HG03045 (cell line): ENCODE measurements at regions not wholly inside any gene's neighbourhood (a gene's known extent, or its start where the extent isn't known, plus 50 kb on each side); places are given as distances from the start of the nearest gene placed in this dataset.
"Not testable (repeated sequence)": the region's sequence is repeated elsewhere in the genome, so short reads cannot be mapped to it uniquely, and the experiment has no call there.

Experiments used
- ATAC-seq: cut with Tn5 transposase; IDR thresholded peaks from one replicate; pipeline ENCODE4 v1.9.1; 2021; ENCODE audit warnings: mild to moderate bottlenecking, moderate library complexity; ENCODE audit not compliant: unreplicated experiment

- ATAC-seq: no peak
Observed at GRCh38 chr2:114128725-114129124, 238.8 kb downstream of the ACTR3 start.

DNA sequence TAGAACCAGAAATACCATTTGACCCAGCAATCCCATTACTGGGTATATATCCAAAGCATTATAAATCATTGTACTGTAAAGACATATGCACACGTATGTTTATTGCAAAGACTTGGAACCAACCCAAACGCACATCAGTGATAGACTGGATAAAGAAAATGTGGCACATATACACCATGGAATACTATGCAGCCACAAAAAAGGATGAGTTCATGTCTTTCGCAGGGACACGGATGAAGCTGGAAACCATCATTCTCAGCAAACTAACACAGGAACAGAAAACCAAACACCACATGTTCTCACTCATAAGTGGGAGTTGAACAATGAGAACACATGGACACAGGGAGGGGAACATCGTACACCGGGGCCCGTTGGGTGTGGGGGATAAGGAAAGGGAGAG, 242.2 kb downstream of the ACTR3 start:
- not testable (repeated sequence) for ATAC-seq

DNA sequence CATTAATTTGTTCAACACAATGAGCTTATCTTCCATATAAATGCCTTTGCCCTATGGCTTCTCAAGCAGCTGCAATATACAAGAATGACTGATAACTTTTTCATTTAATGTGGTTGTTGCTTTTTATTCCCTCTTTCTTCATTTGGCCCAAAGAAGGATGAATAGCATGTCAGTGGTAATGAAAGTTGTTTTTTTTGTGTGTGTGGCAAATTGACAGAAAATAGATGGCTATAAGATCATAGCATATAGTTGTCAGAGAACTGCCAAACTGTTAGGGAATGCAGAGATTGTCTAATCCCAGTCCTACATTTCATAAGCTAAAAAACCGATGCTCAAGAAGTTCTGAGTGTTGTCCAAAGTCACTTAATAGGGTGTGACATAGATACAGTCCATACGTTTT, 244.3 kb downstream of the ACTR3 start:
- ATAC-seq: no peak

DNA sequence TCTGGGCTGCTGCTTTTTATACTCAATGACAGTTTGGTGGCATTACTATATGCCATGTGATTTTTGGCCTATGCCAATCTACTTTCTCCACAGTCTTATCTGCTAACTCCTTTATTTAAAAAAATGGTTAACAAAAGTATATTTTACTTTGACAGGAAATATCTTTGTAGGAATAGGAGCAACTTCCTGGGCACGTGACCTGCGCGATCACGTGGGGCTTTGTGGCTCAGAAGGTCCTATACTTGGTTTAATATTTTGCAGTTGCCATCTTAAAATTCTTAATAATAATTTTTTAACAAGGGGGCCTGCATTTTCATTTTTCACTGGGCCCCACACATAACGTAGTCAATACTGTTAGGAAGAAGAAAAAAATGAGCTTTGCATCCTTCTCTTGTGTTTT, 249.7 kb downstream of the ACTR3 start:
- ATAC-seq: no peak

- no peak for ATAC-seq
Observed at GRCh38 chr2:114156366-114157056, 266.6 kb downstream of the ACTR3 start.

DNA sequence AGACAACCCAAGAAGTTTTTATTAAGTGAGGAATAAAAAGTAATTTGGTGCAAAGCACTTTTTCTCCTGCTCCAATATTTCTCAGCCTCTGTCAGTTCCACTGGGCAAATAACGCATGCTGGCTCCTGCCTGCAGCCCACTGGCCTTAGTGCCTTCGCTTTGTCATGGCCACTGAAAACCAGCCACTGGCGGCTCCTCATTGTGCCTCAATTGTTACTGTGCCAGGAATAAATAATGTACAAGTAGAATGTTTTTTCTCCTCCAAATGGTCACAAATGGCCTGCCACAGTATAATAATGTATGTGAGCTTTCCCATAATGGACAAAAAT, 267.1 kb downstream of the ACTR3 start:
- ATAC-seq: no peak

DNA sequence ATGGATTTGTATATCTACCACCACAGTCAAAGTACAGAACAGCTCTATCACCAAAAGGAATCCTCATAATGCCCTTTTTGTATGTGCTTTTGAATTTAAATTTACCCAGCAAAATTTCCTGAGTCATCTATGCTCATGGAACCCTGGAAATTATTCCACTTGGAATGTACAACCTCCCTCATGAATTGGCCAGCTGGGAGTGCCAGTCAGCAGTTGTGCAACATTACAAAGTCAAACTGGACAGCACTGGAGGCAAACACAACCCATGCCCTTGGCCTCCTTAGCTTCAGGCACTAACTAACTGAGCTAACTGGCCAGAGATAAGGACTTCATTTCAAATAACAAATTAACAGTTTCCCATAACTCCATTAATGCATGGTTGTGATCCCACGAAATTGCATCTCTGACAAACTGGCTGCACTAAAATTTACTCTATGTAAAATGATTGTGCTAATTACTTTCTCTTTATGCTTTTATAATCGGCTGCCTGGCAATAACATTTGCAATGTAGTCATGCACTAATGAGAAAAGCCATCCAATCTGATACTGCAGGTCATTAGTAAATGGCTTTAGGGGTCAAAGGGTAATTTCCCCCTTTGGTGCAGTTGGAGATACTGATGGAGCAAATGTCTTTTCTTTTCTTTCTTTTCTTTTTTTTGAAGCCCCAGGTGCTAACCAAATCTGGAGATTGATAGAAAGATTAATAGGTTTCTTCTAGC, 270.5 kb downstream of the ACTR3 start:
- ATAC-seq: no peak

DNA sequence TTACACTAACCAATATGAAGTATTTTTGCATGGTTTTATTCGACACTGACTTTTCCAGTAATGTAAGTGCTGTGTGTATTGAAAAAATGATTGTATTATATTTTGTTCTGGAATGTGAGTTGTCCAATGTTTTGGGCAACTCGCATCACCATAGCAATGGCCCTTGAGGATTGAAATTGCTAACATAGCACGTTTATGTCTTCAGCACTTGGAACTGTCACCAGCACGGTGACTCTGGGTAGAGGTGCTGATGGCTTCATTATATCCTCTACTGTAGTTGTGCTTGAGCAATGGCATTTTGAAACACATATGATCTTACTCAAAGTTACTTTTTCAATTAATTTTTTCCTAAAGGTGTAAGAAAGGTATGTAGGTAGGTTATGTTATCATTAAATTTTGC, 271.5 kb downstream of the ACTR3 start:
- no peak for ATAC-seq

DNA sequence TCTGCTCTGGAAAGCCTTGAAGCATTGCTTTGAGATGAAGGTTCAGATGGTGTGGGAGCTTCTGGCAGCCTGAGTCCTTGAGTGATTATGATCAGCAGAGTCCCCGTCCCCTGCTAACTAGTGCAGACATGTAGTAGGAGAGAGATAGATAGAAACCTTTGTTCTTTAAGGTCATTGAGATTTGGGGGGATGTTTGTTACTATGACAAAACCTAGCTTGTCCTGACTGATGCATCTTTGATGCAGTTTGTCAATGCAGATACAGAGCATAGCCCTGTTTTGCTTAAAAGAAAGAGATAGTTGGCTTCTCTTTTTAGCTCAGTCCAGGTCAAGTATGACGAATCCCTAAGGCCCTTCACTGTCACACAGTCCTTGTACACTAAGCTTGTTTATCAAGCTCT, 274.6 kb upstream of the DPP10 start:
- ATAC-seq: no peak

DNA sequence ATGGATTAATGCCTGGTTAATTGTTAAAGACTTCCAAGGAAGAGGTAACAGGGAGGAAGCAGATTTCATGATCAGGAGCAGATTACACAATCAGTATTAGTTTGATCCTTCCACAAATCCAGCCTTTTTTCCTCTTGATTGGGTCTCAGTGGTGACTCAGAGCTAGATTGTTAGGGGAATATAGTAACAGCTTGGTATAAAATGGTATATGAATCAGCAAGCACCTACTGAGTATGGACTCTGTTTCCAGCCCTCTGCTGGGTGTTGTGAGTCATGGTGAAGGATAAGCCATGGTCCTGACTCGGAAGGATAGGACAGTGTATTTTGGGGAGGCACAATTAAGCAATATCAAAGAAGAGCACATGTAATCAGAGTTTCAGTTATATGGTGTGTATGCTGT, 272.4 kb upstream of the DPP10 start:
- ATAC-seq: no peak

- no peak for ATAC-seq
Observed at GRCh38 chr2:114175507-114175906, 266.9 kb upstream of the DPP10 start.

DNA sequence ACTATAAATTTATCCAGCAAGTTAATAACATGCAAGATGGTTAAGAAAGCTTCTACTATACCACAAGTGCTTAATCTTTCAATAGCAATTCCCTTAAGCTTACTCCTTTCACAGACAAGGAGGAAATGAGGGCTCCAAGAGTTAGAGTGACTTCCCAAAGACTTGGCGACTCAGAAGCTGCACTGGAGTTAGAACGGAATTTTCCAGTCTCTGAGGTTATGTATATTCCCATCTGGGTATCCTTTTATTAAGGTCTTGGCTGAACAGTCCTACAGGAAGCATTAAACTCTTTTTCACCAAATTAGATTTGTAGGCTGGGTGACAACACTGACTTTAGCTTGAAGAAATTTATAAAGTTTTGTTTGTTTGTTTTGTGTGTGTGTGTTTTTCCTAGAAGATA, 256.9 kb upstream of the DPP10 start:
- no peak for ATAC-seq

DNA sequence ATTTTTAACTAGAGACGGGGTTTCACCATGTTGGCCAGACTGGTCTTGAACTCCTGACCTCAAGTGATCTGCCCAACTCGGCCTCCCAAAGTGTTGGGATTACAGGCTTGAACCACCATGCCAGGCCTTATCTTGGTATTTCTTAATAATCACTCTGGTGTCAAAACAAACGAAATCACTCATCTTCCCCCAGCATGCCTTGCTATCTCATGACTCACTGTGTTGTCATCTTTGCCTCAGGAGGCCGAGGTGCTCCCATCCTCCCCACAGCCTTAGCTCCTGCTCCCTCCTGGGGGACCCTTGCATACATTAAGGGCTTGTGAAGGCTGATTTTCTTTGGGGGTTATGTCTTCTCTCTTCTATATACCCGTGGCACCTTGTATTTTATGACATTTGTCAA, 250.1 kb upstream of the DPP10 start:
- no peak for ATAC-seq

DNA sequence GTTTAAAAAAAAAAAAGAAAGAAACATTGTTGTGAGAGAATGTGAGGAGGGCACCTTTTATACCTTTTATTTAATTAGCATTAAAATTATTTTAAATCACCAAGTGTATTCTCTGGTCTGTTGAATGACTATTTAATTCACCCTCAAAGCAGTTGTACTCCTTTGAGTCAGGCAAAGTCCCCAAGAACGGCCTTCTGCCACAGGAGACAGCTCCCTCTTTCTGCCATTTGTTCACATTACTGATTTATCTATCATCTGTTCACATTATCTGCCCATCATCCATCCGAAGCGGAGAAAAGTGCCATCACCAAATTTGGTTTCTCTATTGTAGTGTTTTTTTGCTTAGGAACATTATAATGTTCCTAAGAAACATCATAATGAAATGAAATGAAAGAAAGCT, 240.7 kb upstream of the DPP10 start:
- ATAC-seq: no peak

DNA sequence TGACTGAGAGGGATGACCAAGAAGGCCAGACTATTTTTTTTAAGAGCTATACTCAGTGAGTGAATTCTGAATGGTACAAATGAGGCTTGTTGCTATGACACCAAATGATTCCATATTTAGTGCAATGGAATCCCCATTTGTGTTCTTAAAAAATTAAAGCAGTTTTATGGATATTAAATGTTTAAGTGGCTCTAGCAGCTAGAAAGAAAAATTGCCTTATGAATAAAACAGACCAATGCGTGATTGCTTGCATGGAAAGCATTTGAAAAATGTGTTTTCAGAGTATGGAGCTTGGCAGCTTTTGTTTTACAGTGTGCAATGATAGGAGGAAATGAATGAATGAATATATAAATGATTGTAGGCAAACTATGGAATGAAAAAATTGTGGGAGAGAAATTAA, 238.8 kb upstream of the DPP10 start:
- ATAC-seq: no peak

GRCh38 chr2:114213808-114214207, 228.6 kb upstream of the DPP10 start:
- no peak for ATAC-seq

GRCh38 chr2:114218383-114218782, 224.1 kb upstream of the DPP10 start:
- ATAC-seq: no peak

- ATAC-seq: no peak
Observed at GRCh38 chr2:114219456-114219855, 223.0 kb upstream of the DPP10 start.

GRCh38 chr2:114222344-114222743, 220.1 kb upstream of the DPP10 start:
- ATAC-seq: no peak

- no peak for ATAC-seq
Observed at GRCh38 chr2:114231921-114232320, 210.5 kb upstream of the DPP10 start.

DNA sequence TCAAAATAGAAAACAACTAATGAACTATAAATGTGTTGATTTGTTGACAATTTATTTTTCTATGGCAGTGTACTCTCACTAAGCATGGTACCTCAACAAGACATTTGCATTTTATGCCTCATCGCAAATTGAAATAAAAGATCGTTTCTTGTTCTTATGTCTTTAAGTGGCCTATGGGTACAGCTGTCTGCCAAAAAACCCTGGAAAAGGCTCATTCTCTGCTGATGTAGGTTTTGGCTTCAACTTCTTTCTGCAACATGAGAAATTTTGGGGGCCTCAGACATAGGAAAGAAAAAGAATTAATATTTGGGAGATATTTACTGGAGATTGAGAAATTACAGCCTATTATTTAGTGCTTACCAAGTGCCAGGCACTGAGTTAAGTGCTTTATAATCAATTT, 205.1 kb upstream of the DPP10 start:
- no peak for ATAC-seq

DNA sequence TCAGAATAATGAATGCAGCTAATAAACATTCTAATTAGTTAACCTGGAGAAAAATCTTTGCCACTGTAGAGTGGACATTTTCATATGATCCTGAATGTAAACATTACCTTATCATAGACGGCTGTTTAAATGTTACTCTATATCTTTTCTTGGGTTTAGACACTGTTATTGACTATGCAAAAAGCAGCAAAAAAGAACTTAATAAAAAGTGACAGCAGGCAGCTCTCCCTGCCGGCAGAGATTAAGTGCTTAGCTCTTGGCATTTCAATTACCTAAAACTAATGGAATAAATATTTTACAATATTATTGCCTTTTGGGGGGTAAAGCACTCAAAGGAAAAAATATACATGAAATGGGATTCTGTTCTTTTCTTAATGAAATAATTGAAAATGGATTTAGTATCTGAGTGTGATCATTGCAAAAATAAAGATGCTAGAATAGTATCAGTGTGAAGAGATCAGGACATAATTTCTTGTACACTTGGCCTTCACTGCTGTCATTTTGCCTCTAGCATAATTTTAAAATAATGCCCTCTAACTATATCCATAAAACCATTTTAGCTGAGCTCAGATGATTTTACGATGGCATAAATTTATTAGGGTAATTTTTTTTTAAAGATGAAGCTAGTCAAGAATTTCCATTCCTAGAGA, 203.4 kb upstream of the DPP10 start:
- ATAC-seq: no peak
